Esophagus squamous epithelium (tissue), 5 donors: ENCODE measurements at regions not wholly inside any gene's neighbourhood (a gene's known extent, or its start where the extent isn't known, plus 50 kb on each side); places are given as distances from the start of the nearest gene placed in this dataset.
A peak's percentile ranks its signal among the peaks of the same experiment; 100 is the strongest.
"Not testable (repeated sequence)": the region's sequence is repeated elsewhere in the genome, so short reads cannot be mapped to it uniquely, and the experiment has no call there.

Experiments used
- DNase-seq: peaks from one replicate; lab custom pipeline; 2025; lab: John Stamatoyannopoulos, UW
- H3K27ac ChIP-seq, 4 donors: fragments of 200-600 bp; sonication (generic); one replicate each; pipeline ENCODE4 v1.5.1; 2016 to 2019; ENCODE audit warnings: mild to moderate bottlenecking in 1 of 4
- H3K27me3 ChIP-seq, 4 donors: fragments of 200-600 bp; sonication (generic); 1 replicate in 3 of 4; 2 replicates in 1 of 4; pipeline versions ENCODE4 v1.5.1 to v1.6.0; 2017 to 2021; ENCODE audit warnings: antibody characterized with exemption in 1 of 4
- H3K36me3 ChIP-seq, 3 donors: fragments of 200-600 bp; sonication (generic); one replicate each; pipeline ENCODE4 v1.5.1; 2016 to 2019
- H3K4me1 ChIP-seq, 3 donors: fragments of 200-600 bp; sonication (generic); one replicate each; pipeline ENCODE4 v1.5.1; 2017 to 2019
- H3K4me3 ChIP-seq, 4 donors: fragments of 200-600 bp; sonication (generic); 1 replicate in 3 of 4; 2 replicates in 1 of 4; pipeline ENCODE4 v1.5.1; 2016 to 2019; ENCODE audit warnings: mild to moderate bottlenecking in 2 of 4, moderate library complexity in 1 of 4
- H3K9me3 ChIP-seq, 3 donors: fragments of 200-600 bp; sonication (generic); one replicate each; pipeline ENCODE4 v1.5.1; 2016 to 2019
- POLR2A ChIP-seq, 4 donors: fragments of 450-650 bp; IDR thresholded peaks; one replicate each; pipeline ENCODE4 v1.6.1; 2017; ENCODE audit warnings: antibody characterized with exemption in 4 of 4, mild to moderate bottlenecking in 4 of 4, moderate library complexity in 3 of 4
- WGBS, 2 donors: methylation state at CpG; one replicate each; pipeline ENCODE4 v1.1.5; 2018; 5-methylcytosine and 5-hydroxymethylcytosine counted together
- intact Hi-C: fragments of 100-400 bp; cut with DNase I; formaldehyde crosslinking; loops from one replicate; pipeline ENCODE4 v1.15.0; 2022
- TF ChIP-seq, protein P1 (sequence below), 6 experiments: fragments of 450-650 bp in 4 of 6; fragments of 200-600 bp in 2 of 6; sonication (generic) in 2 of 6; IDR thresholded peaks; one replicate each; pipeline ENCODE4 v1.5.1; 2016 to 2019; ENCODE audit warnings: antibody characterized with exemption in 6 of 6, mild to moderate bottlenecking in 4 of 6, moderate library complexity in 4 of 6
- donor health status: DM: yes; HTN: yes; CAD: no.

DNA sequence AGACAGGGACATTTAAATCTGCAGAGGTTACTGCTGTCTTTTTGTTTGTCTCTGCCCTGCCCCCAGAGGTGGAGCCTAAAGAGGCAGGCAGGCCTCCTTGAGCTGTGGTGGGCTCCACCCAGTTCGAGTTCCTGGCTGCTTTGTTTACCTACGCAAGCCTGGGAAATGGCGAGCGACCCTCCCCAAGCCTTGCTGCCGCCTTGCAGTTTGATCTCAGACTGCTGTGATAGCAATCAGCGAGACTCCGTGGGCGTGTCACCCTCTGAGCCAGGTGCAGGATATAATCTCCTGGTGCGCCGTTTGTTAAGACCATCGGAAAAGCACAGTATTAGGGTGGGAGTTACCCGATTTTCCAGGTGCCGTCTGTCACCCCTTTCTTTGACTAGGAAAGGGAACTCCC is 93.3 kb downstream of the ANKRD30BL start:
- intact Hi-C loops, H3K27me3 ChIP-seq, H3K4me1 ChIP-seq, H3K4me3 ChIP-seq, H3K9me3 ChIP-seq, DNase-seq, H3K27ac ChIP-seq, H3K36me3 ChIP-seq: not testable (repeated sequence)
- WGBS, 2 donors = 87 to 90% methylated on average over 6 to 8 of the region's 13 CpGs

DNA sequence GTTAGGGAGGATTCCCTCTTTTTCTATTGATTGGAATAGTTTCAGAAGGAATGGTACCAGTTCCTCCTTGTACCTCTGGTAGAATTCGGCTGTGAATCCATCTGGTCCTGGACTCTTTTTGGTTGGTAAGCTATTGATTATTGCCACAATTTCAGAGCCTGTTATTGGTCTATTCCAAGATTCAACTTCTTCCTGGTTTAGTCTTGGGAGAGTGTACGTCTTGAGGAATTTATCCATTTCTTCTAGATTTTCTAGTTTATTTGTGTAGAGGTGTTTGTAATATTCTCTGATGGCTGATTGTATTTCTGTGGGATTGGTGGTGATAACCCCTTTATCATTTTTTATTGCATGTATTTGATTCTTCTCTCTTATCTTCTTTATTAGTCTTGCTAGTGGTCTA is 96.4 kb downstream of the ANKRD30BL start:
- intact Hi-C loops, DNase-seq, H3K4me1 ChIP-seq: not testable (repeated sequence)

DNA sequence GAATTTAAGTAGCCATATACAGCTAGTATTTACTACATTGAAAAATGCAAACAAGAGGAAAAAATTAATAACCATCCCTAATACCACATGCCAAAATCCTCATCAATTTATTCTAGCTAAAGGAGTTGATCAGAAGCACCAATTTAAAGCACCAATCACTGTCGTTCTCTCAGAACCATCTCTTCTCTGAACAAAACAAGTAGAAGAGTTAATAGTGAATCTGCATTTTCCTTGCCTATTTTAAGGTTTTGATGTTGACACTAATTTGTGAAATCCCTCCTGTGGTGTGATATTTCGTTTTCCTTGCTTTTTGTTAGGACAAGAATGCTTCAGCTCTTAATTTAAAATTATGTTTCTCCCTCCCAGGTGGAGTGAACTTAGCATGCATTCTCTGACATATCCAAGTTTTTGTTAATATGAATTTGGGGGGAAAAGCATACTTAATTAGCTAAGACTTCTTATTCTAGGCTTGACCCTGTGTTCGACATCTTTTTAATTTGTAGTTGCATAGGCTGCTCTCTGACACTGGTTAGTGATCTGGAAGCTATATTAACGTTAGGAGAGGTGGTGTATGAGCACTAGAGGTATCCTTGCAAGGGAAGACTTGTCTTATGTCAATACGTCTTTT is 122.0 kb downstream of the ANKRD30BL start:
- WGBS, 2 donors = 40 to 53% methylated on average over 5 of the region's 5 CpGs
- H3K36me3 ChIP-seq, H3K4me3 ChIP-seq, DNase-seq, H3K9me3 ChIP-seq, H3K27ac ChIP-seq, intact Hi-C loops: not testable (repeated sequence)
- peaks cover 0 to 65% (median 5%) of the 10 kb centered on the region in 4 donors for H3K27me3 ChIP-seq
- peaks cover 5 to 15% (median 6%) of the 10 kb centered on the region in 3 donors for H3K4me1 ChIP-seq

More for the DNA sequence above, 96.4 kb downstream of the ANKRD30BL start:
- not testable (repeated sequence) for H3K9me3 ChIP-seq, H3K27me3 ChIP-seq, H3K36me3 ChIP-seq, H3K4me3 ChIP-seq, H3K27ac ChIP-seq
- 62 to 76% methylated on average over 2 of the region's 2 CpGs for WGBS, 2 donors

DNA sequence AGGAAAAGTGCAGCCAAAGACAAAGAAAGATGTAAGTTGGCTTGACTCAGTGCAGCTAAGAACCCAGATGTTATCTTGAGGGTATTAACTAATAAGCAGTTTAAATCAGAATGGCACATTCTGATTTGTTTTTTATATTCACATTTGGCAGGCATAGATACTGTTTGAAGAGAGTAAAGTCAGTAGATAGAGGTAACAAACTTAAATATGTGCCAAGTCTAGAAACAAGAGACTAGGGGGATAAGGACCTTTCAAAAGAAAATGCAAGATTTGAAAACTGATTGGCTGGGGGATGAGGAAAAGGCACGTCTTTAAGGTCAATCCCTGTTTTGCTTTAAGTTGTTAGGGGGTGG is 122.9 kb downstream of the ANKRD30BL start:
- Histone ChIP-seq H3K4me3 (peak overlapping the region in 3 of 4 donors; percentile 47 to 61 (median 48)), H3K4me1 (peaks cover 5 to 15% (median 6%) of the 10 kb centered on the region in 3 donors), H3K27me3 (peaks cover 0 to 63% (median 5%) of the 10 kb centered on the region in 4 donors)
- H3K27ac ChIP-seq, H3K36me3 ChIP-seq, DNase-seq, H3K9me3 ChIP-seq, intact Hi-C loops: not testable (repeated sequence)
- WGBS, 2 donors = 0 to 3% methylated on average over 1 of the region's 1 CpG

DNA sequence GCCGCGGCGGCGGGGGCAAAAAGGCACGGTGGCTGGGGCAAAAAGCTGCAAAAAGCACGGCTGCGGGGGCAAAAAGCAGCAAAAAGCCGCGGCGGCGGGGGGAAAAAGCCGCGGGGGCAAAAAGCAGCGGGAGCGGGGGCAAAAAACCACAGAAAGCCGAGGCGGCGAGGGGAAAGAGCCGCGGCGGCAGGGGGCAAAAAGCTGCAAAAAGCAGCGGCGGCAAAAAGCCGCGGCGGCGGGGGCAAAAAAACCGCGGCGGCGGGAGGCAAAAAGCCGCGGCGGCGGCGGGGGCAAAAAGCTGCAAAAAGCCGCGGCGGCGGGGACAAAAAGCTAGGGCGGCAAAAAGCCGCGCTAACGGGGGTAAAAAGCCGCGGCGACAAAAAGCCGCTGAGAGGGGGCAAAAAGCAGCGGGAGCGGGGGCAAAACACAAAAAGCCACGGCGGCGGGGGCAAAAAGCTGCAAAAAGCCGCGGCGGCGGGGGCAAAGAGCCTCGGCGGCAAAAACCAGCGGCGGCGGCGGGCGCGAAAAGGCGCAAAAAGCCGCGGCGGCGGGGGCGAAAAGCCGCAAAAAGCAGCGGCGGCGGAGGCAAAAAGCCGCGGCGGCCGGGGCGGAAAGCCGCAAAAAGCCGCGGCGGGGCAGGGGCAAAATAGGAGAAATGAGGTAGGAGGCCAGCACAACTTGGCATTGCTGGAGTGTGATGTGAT is 123.4 kb downstream of the ANKRD30BL start:
- H3K36me3 ChIP-seq = no peaks in the 10 kb centered on the region
- DNase-seq = no peak
- peaks cover 5 to 15% (median 6%) of the 10 kb centered on the region in 3 donors for H3K4me1 ChIP-seq
- intact Hi-C loops = no loop called here
- no peaks in the 10 kb centered on the region for H3K9me3 ChIP-seq
- no peak overlapping the region for H3K27ac ChIP-seq
- H3K27me3 ChIP-seq = peaks cover 0 to 60% (median 5%) of the 10 kb centered on the region in 4 donors
- H3K4me3 ChIP-seq = peak overlapping the region; percentile 32 to 61 (median 48)
- TF ChIP-seq, protein P1, sequence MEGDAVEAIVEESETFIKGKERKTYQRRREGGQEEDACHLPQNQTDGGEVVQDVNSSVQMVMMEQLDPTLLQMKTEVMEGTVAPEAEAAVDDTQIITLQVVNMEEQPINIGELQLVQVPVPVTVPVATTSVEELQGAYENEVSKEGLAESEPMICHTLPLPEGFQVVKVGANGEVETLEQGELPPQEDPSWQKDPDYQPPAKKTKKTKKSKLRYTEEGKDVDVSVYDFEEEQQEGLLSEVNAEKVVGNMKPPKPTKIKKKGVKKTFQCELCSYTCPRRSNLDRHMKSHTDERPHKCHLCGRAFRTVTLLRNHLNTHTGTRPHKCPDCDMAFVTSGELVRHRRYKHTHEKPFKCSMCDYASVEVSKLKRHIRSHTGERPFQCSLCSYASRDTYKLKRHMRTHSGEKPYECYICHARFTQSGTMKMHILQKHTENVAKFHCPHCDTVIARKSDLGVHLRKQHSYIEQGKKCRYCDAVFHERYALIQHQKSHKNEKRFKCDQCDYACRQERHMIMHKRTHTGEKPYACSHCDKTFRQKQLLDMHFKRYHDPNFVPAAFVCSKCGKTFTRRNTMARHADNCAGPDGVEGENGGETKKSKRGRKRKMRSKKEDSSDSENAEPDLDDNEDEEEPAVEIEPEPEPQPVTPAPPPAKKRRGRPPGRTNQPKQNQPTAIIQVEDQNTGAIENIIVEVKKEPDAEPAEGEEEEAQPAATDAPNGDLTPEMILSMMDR (IDR thresholded peaks at IDR 0.05) = no peak
- TF ChIP-seq POLR2A (IDR thresholded peaks at IDR 0.05) = no peak
- WGBS, 2 donors = 3% methylated on average over 51 to 73 of the region's 84 CpGs

DNA sequence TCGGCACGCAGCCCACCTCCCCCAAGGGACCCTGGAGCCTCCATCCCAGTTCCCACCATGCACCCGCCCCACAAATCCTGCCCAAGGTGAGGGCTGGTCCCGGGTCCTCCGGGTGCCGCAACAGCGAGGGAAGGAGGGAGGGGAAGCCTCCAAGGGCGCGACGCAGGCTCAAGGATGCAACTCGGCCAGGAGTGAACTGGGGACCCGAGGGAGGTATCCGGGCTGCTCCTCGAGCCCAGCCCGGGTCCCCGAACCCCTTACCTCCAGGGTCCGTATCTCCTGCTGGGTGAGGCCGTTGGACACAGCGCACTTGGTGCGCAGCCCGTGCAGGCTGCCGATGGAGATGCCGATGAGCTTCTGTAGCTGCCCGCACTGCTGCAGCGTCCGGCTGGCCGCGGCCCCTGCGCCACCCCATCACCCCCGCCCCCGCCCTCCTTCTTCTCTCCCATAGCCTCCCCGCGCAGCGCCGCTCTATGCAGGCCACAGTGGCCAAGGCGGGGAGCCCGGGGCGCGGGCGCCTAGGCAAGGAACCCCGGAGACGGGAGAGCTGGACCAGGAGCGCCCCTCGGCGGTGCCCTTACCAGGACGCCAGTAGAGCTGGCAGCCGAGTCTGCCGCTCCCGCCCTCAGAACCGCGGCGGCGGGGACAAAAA is 124.1 kb downstream of the ANKRD30BL start:
- peaks cover 0 to 60% (median 5%) of the 10 kb centered on the region in 4 donors for H3K27me3 ChIP-seq
- no peak for DNase-seq
- no peak for TF ChIP-seq POLR2A (IDR thresholded peaks at IDR 0.05)
- TF ChIP-seq, protein P1 (IDR thresholded peaks at IDR 0.05) = no peak
- peaks cover 5 to 15% (median 6%) of the 10 kb centered on the region in 3 donors for H3K4me1 ChIP-seq
- H3K4me3 ChIP-seq = peak overlapping the region; percentile 32 to 61 (median 48)
- intact Hi-C loops = no loop called here
- H3K36me3 ChIP-seq = no peaks in the 10 kb centered on the region
- H3K27ac ChIP-seq = no peak overlapping the region
- 13% methylated on average over 2 of the region's 53 CpGs; no CpG with 5 or more reads in 1 of the 2 donors for WGBS, 2 donors
- H3K9me3 ChIP-seq = no peaks in the 10 kb centered on the region

DNA sequence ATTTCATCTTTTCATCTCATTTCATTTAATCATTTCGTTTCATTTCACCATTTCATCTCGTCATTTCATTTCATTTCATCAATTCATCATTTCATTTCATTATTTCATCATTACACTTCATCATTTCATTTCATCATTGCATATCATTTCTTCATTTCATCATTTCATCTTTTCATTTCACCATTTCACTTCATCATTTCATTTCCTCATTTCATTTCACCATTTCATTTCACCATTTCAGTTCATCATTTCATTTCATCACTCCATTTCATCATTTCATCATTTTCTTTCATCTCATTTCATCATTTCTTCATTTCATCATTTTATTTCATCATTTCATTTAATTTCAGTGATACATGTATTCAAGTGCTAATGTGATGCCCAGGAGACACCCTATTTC is 127.1 kb downstream of the ANKRD30BL start:
- TF ChIP-seq, protein P1 (IDR thresholded peaks at IDR 0.05) = no peak
- no peak for TF ChIP-seq POLR2A (IDR thresholded peaks at IDR 0.05)
- Histone ChIP-seq H3K4me1 (peaks cover 5 to 15% (median 6%) of the 10 kb centered on the region in 3 donors), H3K9me3 (no peaks in the 10 kb centered on the region), H3K36me3 (no peaks in the 10 kb centered on the region), H3K27ac (no peak overlapping the region), H3K4me3 (no peak overlapping the region), H3K27me3 (peaks cover 0 to 42% (median 5%) of the 10 kb centered on the region in 4 donors)
- no peak for DNase-seq
- intact Hi-C loops = no loop called here
- WGBS, 2 donors = 63 to 64% methylated on average over 2 of the region's 2 CpGs
